ENCODE measurements at regions not wholly inside any gene's neighbourhood (a gene's known extent, or its start where the extent isn't known, plus 50 kb on each side); places are given as distances from the start of the nearest gene placed in this dataset.

DNA sequence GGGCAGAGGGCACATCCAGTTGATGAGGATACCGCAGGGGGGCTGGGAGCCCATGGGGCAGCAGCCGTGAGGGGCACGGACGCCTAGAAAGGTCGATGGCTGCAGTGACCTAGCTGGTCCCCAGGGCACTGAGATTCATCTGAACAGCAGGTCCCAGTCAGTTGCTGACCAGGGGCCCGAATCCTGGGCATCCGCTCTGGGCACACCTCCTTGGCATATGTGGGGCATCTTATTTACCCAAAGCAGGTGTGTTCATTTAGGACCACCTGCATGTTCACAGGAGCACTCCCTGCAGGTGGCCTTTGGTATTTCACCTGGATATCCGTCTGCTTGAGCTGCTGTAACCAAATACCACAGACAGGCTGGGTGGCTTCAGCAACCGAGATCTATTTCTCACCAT is 72.0 kb upstream of the ODC1 start:
- no peaks in the 10 kb centered on the region for H3K27me3 ChIP-seq (ENCODE audit: control insufficient read depth in 1 of 2, insufficient read depth in 2 of 2, low read length in 2 of 2)
- no peak overlapping the region for H3K4me3 ChIP-seq (ENCODE audit: low read depth in 1 of 2, low read length in 2 of 2)
- no peaks in the 10 kb centered on the region for H3K4me1 ChIP-seq (ENCODE audit: control insufficient read depth in 1 of 2, insufficient read depth in 2 of 2, low read length in 2 of 2)
- H3K36me3 ChIP-seq (ENCODE audit: control insufficient read depth in 1 of 2, insufficient read depth in 2 of 2, low read length in 2 of 2) = no peaks in the 10 kb centered on the region
- peaks cover 9 to 13% of the 10 kb centered on the region in 2 donors for H3K9me3 ChIP-seq (ENCODE audit: control insufficient read depth in 1 of 2, low read length in 2 of 2)
- no peak overlapping the region for H3K9ac ChIP-seq (ENCODE audit: low read depth in 1 of 2, low read length in 2 of 2)
- no peak overlapping the region for H3K27ac ChIP-seq (ENCODE audit: low read depth, low read length)

DNA sequence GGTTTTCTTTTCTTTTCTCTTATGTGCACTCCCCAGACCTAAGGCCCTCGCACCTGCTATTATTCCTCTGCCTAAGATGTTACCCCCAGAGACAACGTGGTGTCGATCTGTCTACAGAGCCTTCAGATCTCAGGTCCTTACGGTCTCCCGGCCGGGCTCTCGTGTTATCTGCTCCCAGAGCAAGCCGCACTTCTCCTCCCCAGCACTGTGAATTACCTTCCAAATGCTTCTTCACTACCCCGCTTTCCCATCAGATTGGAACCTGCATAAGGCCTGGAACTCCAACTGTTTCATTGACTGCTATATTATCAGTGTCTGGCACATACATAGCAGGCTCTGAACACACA is 71.2 kb upstream of the ODC1 start:
- no peaks in the 10 kb centered on the region for H3K36me3 ChIP-seq (ENCODE audit: control insufficient read depth in 1 of 2, insufficient read depth in 2 of 2, low read length in 2 of 2)
- no peak overlapping the region for H3K27ac ChIP-seq (ENCODE audit: low read depth, low read length)
- H3K9ac ChIP-seq (ENCODE audit: low read depth in 1 of 2, low read length in 2 of 2) = no peak overlapping the region
- no peaks in the 10 kb centered on the region for H3K27me3 ChIP-seq (ENCODE audit: control insufficient read depth in 1 of 2, insufficient read depth in 2 of 2, low read length in 2 of 2)
- no peak overlapping the region for H3K4me3 ChIP-seq (ENCODE audit: low read depth in 1 of 2, low read length in 2 of 2)
- H3K9me3 ChIP-seq (ENCODE audit: control insufficient read depth in 1 of 2, low read length in 2 of 2) = peaks cover 9 to 21% of the 10 kb centered on the region in 2 donors
- H3K4me1 ChIP-seq (ENCODE audit: control insufficient read depth in 1 of 2, insufficient read depth in 2 of 2, low read length in 2 of 2) = no peaks in the 10 kb centered on the region

- no peak overlapping the region for H3K9ac ChIP-seq (ENCODE audit: low read depth in 1 of 2, low read length in 2 of 2)
- peaks cover 9 to 22% of the 10 kb centered on the region in 2 donors for H3K9me3 ChIP-seq (ENCODE audit: control insufficient read depth in 1 of 2, low read length in 2 of 2)
- H3K4me1 ChIP-seq (ENCODE audit: control insufficient read depth in 1 of 2, insufficient read depth in 2 of 2, low read length in 2 of 2) = no peaks in the 10 kb centered on the region
- no peak overlapping the region for H3K4me3 ChIP-seq (ENCODE audit: low read depth in 1 of 2, low read length in 2 of 2)
- no peak overlapping the region for H3K27ac ChIP-seq (ENCODE audit: low read depth, low read length)
- H3K27me3 ChIP-seq (ENCODE audit: control insufficient read depth in 1 of 2, insufficient read depth in 2 of 2, low read length in 2 of 2) = no peaks in the 10 kb centered on the region
- H3K36me3 ChIP-seq (ENCODE audit: control insufficient read depth in 1 of 2, insufficient read depth in 2 of 2, low read length in 2 of 2) = no peaks in the 10 kb centered on the region
These were observed 70.6 kb upstream of the ODC1 start for GRCh38 chr2:10518470-10519393.

DNA sequence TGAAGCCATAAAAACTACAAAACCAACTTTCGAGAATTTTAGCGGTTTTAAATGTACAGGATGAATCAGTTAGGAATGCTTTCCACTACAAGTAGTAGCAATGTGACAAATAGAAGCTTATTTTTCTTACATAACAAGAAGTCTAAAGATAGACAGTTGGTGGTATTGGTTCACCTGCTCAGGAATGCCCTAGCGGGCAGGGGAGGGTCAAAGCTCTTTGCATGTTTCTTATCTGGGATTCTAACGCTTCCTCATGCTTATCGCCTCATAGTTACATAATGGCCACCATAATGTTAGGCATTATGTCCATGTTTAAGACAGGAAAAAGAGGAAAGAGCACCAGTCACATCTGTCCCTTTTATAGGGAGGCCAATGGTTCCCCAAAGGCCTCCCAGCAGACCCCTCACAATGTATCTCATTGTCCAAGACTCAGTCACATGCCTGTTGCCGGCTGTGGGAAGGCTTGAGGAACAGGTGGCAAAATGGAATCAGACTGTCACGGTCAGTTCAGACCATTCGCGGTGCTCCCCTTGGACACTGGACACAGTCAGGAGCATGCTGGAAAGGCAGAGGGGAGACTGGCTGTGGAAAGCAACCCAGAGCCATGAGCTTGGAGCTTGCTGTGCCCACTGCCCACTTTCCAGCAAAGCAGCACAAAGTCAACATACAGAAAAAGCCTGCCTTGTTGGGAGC is 69.4 kb upstream of the ODC1 start:
- Histone ChIP-seq H3K4me3 (ENCODE audit: low read depth in 1 of 2, low read length in 2 of 2) (no peak overlapping the region), H3K9me3 (ENCODE audit: control insufficient read depth in 1 of 2, low read length in 2 of 2) (peaks cover 9 to 22% of the 10 kb centered on the region in 2 donors), H3K36me3 (ENCODE audit: control insufficient read depth in 1 of 2, insufficient read depth in 2 of 2, low read length in 2 of 2) (no peaks in the 10 kb centered on the region), H3K9ac (ENCODE audit: low read depth in 1 of 2, low read length in 2 of 2) (no peak overlapping the region), H3K4me1 (ENCODE audit: control insufficient read depth in 1 of 2, insufficient read depth in 2 of 2, low read length in 2 of 2) (no peaks in the 10 kb centered on the region), H3K27me3 (ENCODE audit: control insufficient read depth in 1 of 2, insufficient read depth in 2 of 2, low read length in 2 of 2) (no peaks in the 10 kb centered on the region), H3K27ac (ENCODE audit: low read depth, low read length) (no peak overlapping the region)

- Histone ChIP-seq H3K9me3 (ENCODE audit: control insufficient read depth in 1 of 2, low read length in 2 of 2) (peaks cover 9 to 22% of the 10 kb centered on the region in 2 donors), H3K27ac (ENCODE audit: low read depth, low read length) (no peak overlapping the region), H3K4me3 (ENCODE audit: low read depth in 1 of 2, low read length in 2 of 2) (no peak overlapping the region), H3K4me1 (ENCODE audit: control insufficient read depth in 1 of 2, insufficient read depth in 2 of 2, low read length in 2 of 2) (no peaks in the 10 kb centered on the region), H3K9ac (ENCODE audit: low read depth in 1 of 2, low read length in 2 of 2) (no peak overlapping the region), H3K27me3 (ENCODE audit: control insufficient read depth in 1 of 2, insufficient read depth in 2 of 2, low read length in 2 of 2) (no peaks in the 10 kb centered on the region), H3K36me3 (ENCODE audit: control insufficient read depth in 1 of 2, insufficient read depth in 2 of 2, low read length in 2 of 2) (no peaks in the 10 kb centered on the region)
These were observed 67.8 kb upstream of the ODC1 start for GRCh38 chr2:10515887-10516286.

DNA sequence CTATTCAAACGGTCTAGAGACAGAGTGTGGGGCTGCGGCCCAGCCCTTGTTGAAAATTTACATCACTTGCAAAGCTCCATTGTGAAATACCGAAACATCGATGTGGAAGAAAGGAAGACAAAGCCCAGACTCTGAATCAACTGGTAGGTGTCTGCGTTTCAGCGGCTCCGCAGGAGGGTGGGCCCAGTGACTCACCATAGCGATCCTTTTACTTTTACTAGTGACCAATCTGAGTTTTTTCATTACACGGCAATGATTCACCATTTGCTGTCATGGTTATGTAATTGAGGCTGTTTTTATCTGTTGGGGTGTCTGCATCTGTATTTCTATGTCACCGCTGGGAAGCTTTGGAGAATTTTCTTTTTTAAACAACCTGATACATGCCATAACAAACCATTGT is 66.6 kb upstream of the ODC1 start:
- Histone ChIP-seq H3K36me3 (ENCODE audit: control insufficient read depth in 1 of 2, insufficient read depth in 2 of 2, low read length in 2 of 2) (no peaks in the 10 kb centered on the region), H3K4me1 (ENCODE audit: control insufficient read depth in 1 of 2, insufficient read depth in 2 of 2, low read length in 2 of 2) (no peaks in the 10 kb centered on the region)

GRCh38 chr2:10514273-10514672 is 66.1 kb upstream of the ODC1 start:
- no peaks in the 10 kb centered on the region for H3K36me3 ChIP-seq (ENCODE audit: control insufficient read depth in 1 of 2, insufficient read depth in 2 of 2, low read length in 2 of 2)
- H3K9me3 ChIP-seq (ENCODE audit: control insufficient read depth in 1 of 2, low read length in 2 of 2) = peaks cover 9 to 22% of the 10 kb centered on the region in 2 donors
- H3K27me3 ChIP-seq (ENCODE audit: control insufficient read depth in 1 of 2, insufficient read depth in 2 of 2, low read length in 2 of 2) = no peaks in the 10 kb centered on the region
- no peak overlapping the region for H3K4me3 ChIP-seq (ENCODE audit: low read depth in 1 of 2, low read length in 2 of 2)
- no peaks in the 10 kb centered on the region for H3K4me1 ChIP-seq (ENCODE audit: control insufficient read depth in 1 of 2, insufficient read depth in 2 of 2, low read length in 2 of 2)
- H3K27ac ChIP-seq (ENCODE audit: low read depth, low read length) = no peak overlapping the region
- no peak overlapping the region for H3K9ac ChIP-seq (ENCODE audit: low read depth in 1 of 2, low read length in 2 of 2)

More for the DNA sequence above, 66.6 kb upstream of the ODC1 start:
- no peak overlapping the region for H3K9ac ChIP-seq (ENCODE audit: low read depth in 1 of 2, low read length in 2 of 2)
- no peak overlapping the region for H3K27ac ChIP-seq (ENCODE audit: low read depth, low read length)
- no peak overlapping the region for H3K4me3 ChIP-seq (ENCODE audit: low read depth in 1 of 2, low read length in 2 of 2)
- peaks cover 9 to 22% of the 10 kb centered on the region in 2 donors for H3K9me3 ChIP-seq (ENCODE audit: control insufficient read depth in 1 of 2, low read length in 2 of 2)
- H3K27me3 ChIP-seq (ENCODE audit: control insufficient read depth in 1 of 2, insufficient read depth in 2 of 2, low read length in 2 of 2) = no peaks in the 10 kb centered on the region

- no peaks in the 10 kb centered on the region for H3K27me3 ChIP-seq (ENCODE audit: control insufficient read depth in 1 of 2, insufficient read depth in 2 of 2, low read length in 2 of 2)
- no peak overlapping the region for H3K4me3 ChIP-seq (ENCODE audit: low read depth in 1 of 2, low read length in 2 of 2)
These were observed 65.1 kb upstream of the ODC1 start for GRCh38 chr2:10513201-10513600.

GRCh38 chr2:10508038-10508437 is 59.9 kb upstream of the ODC1 start:
- H3K36me3 ChIP-seq (ENCODE audit: control insufficient read depth in 1 of 2, insufficient read depth in 2 of 2, low read length in 2 of 2) = no peaks in the 10 kb centered on the region
- H3K4me3 ChIP-seq (ENCODE audit: low read depth in 1 of 2, low read length in 2 of 2) = no peak overlapping the region
- no peak overlapping the region for H3K27ac ChIP-seq (ENCODE audit: low read depth, low read length)
- H3K27me3 ChIP-seq (ENCODE audit: control insufficient read depth in 1 of 2, insufficient read depth in 2 of 2, low read length in 2 of 2) = no peaks in the 10 kb centered on the region
- H3K4me1 ChIP-seq (ENCODE audit: control insufficient read depth in 1 of 2, insufficient read depth in 2 of 2, low read length in 2 of 2) = no peaks in the 10 kb centered on the region
- H3K9ac ChIP-seq (ENCODE audit: low read depth in 1 of 2, low read length in 2 of 2) = no peak overlapping the region
- H3K9me3 ChIP-seq (ENCODE audit: control insufficient read depth in 1 of 2, low read length in 2 of 2) = no peaks in the 10 kb centered on the region

More at GRCh38 chr2:10513201-10513600, 65.1 kb upstream of the ODC1 start:
- Histone ChIP-seq H3K27ac (ENCODE audit: low read depth, low read length) (no peak overlapping the region), H3K36me3 (ENCODE audit: control insufficient read depth in 1 of 2, insufficient read depth in 2 of 2, low read length in 2 of 2) (no peaks in the 10 kb centered on the region), H3K9me3 (ENCODE audit: control insufficient read depth in 1 of 2, low read length in 2 of 2) (peaks cover 9 to 22% of the 10 kb centered on the region in 2 donors), H3K9ac (ENCODE audit: low read depth in 1 of 2, low read length in 2 of 2) (no peak overlapping the region), H3K4me1 (ENCODE audit: control insufficient read depth in 1 of 2, insufficient read depth in 2 of 2, low read length in 2 of 2) (no peaks in the 10 kb centered on the region)

GRCh38 chr2:10507106-10507505 is 59.0 kb upstream of the ODC1 start:
- H3K9me3 ChIP-seq (ENCODE audit: control insufficient read depth in 1 of 2, low read length in 2 of 2) = no peaks in the 10 kb centered on the region
- H3K27me3 ChIP-seq (ENCODE audit: control insufficient read depth in 1 of 2, insufficient read depth in 2 of 2, low read length in 2 of 2) = no peaks in the 10 kb centered on the region
- H3K9ac ChIP-seq (ENCODE audit: low read depth in 1 of 2, low read length in 2 of 2) = no peak overlapping the region
- H3K4me1 ChIP-seq (ENCODE audit: control insufficient read depth in 1 of 2, insufficient read depth in 2 of 2, low read length in 2 of 2) = no peaks in the 10 kb centered on the region
- no peak overlapping the region for H3K27ac ChIP-seq (ENCODE audit: low read depth, low read length)
- H3K36me3 ChIP-seq (ENCODE audit: control insufficient read depth in 1 of 2, insufficient read depth in 2 of 2, low read length in 2 of 2) = no peaks in the 10 kb centered on the region
- no peak overlapping the region for H3K4me3 ChIP-seq (ENCODE audit: low read depth in 1 of 2, low read length in 2 of 2)

All from duodenal mucosa (tissue), 2 donors.